Mesothelial cell of epicardium (in vitro differentiated cells): ENCODE measurements at regions not wholly inside any gene's neighbourhood (a gene's known extent, or its start where the extent isn't known, plus 50 kb on each side); places are given as distances from the start of the nearest gene placed in this dataset.

Source experiments
- DNase-seq, 2 experiments: peaks; one replicate each; pipeline ENCODE4 v3.0.0; 2021; ENCODE audit warnings: low spot score in 2 of 2; ENCODE audit not compliant: unreplicated experiment in 2 of 2
- H3K27ac Mint-ChIP-seq: 2 replicates; pipeline ENCODE4 v1.8.0; 2021; ENCODE audit warnings: mixed read lengths
- H3K27me3 Mint-ChIP-seq: 2 replicates; pipeline ENCODE4 v1.8.0; 2021; ENCODE audit warnings: low read depth, mixed read lengths
- H3K36me3 Mint-ChIP-seq: 2 replicates; pipeline ENCODE4 v1.8.0; 2021; ENCODE audit warnings: mixed read lengths
- H3K4me1 Mint-ChIP-seq: 2 replicates; pipeline ENCODE4 v1.8.0; 2021; ENCODE audit warnings: mixed read lengths
- H3K4me3 Mint-ChIP-seq: 2 replicates; pipeline ENCODE4 v1.8.0; 2021; ENCODE audit warnings: mild to moderate bottlenecking, moderate library complexity, mixed read lengths
- H3K9me3 Mint-ChIP-seq: 2 replicates; pipeline ENCODE4 v1.8.0; 2021; ENCODE audit warnings: mixed read lengths
- TF ChIP-seq, protein P1 (sequence below): fragments of 200-600 bp; sonication (generic); IDR thresholded peaks from one replicate; pipeline ENCODE4 v1.5.0; 2021; ENCODE audit warnings: antibody characterized with exemption; ENCODE audit not compliant: unreplicated experiment

- H3K27ac Mint-ChIP-seq: no peak overlapping the region
- no peaks in the 10 kb centered on the region for H3K9me3 Mint-ChIP-seq
- no peak for DNase-seq
- H3K4me3 Mint-ChIP-seq: no peak overlapping the region
- H3K36me3 Mint-ChIP-seq: no peaks in the 10 kb centered on the region
- TF ChIP-seq, protein P1, sequence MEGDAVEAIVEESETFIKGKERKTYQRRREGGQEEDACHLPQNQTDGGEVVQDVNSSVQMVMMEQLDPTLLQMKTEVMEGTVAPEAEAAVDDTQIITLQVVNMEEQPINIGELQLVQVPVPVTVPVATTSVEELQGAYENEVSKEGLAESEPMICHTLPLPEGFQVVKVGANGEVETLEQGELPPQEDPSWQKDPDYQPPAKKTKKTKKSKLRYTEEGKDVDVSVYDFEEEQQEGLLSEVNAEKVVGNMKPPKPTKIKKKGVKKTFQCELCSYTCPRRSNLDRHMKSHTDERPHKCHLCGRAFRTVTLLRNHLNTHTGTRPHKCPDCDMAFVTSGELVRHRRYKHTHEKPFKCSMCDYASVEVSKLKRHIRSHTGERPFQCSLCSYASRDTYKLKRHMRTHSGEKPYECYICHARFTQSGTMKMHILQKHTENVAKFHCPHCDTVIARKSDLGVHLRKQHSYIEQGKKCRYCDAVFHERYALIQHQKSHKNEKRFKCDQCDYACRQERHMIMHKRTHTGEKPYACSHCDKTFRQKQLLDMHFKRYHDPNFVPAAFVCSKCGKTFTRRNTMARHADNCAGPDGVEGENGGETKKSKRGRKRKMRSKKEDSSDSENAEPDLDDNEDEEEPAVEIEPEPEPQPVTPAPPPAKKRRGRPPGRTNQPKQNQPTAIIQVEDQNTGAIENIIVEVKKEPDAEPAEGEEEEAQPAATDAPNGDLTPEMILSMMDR: no peak
- H3K4me1 Mint-ChIP-seq: no peaks in the 10 kb centered on the region
- peaks cover 18% of the 10 kb centered on the region for H3K27me3 Mint-ChIP-seq
Measured at GRCh38 chr9:120263836-120264235, 316.1 kb downstream of the CDK5RAP2 start.

- H3K4me1 Mint-ChIP-seq: no peaks in the 10 kb centered on the region
- H3K4me3 Mint-ChIP-seq: no peak overlapping the region
- no peaks in the 10 kb centered on the region for H3K9me3 Mint-ChIP-seq
- no peaks in the 10 kb centered on the region for H3K36me3 Mint-ChIP-seq
- TF ChIP-seq, protein P1: no peak
- H3K27me3 Mint-ChIP-seq: peaks cover 30% of the 10 kb centered on the region
- DNase-seq: no peak
- H3K27ac Mint-ChIP-seq: no peak overlapping the region
Measured at GRCh38 chr9:120261419-120261818, 318.5 kb downstream of the CDK5RAP2 start.

- no peaks in the 10 kb centered on the region for H3K9me3 Mint-ChIP-seq
- H3K4me1 Mint-ChIP-seq: no peaks in the 10 kb centered on the region
- peaks cover 33% of the 10 kb centered on the region for H3K27me3 Mint-ChIP-seq
- TF ChIP-seq, protein P1: no peak
- no peak overlapping the region for H3K4me3 Mint-ChIP-seq
- no peak for DNase-seq
- no peaks in the 10 kb centered on the region for H3K36me3 Mint-ChIP-seq
- H3K27ac Mint-ChIP-seq: no peak overlapping the region
Measured at GRCh38 chr9:120259100-120259499, 320.9 kb downstream of the CDK5RAP2 start.

DNA sequence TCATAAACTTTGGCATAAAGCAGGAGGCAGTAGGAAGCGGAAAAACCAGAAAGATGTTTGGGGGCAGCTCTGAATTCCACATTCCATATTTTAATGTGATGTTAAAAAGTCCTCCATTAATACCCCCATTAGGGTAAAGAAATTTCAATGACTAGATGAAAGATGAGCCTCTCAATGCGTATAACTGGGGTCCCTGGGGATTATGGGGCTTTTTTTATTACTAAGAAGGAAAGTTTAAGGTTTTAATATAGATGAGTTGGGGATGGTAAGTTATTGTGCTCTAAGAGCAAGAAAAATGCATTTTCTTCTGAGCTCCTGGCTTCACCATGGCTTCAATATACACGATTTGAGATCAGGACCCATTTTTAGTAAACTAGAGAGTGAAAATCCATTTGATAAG, 321.9 kb downstream of the CDK5RAP2 start:
- no peaks in the 10 kb centered on the region for H3K9me3 Mint-ChIP-seq
- no peaks in the 10 kb centered on the region for H3K36me3 Mint-ChIP-seq
- no peaks in the 10 kb centered on the region for H3K4me1 Mint-ChIP-seq
- no peak for DNase-seq
- H3K4me3 Mint-ChIP-seq: no peak overlapping the region
- TF ChIP-seq, protein P1: no peak
- H3K27me3 Mint-ChIP-seq: peaks cover 32% of the 10 kb centered on the region
- no peak overlapping the region for H3K27ac Mint-ChIP-seq

GRCh38 chr9:120257483-120257882, 322.5 kb downstream of the CDK5RAP2 start:
- no peaks in the 10 kb centered on the region for H3K36me3 Mint-ChIP-seq
- H3K27ac Mint-ChIP-seq: no peak overlapping the region
- H3K27me3 Mint-ChIP-seq: peaks cover 32% of the 10 kb centered on the region
- TF ChIP-seq, protein P1: no peak
- DNase-seq: no peak
- no peaks in the 10 kb centered on the region for H3K9me3 Mint-ChIP-seq
- no peaks in the 10 kb centered on the region for H3K4me1 Mint-ChIP-seq
- no peak overlapping the region for H3K4me3 Mint-ChIP-seq

GRCh38 chr9:120256146-120256545, 323.8 kb downstream of the CDK5RAP2 start:
- no peak overlapping the region for H3K4me3 Mint-ChIP-seq
- no peak overlapping the region for H3K27ac Mint-ChIP-seq
- no peaks in the 10 kb centered on the region for H3K36me3 Mint-ChIP-seq
- H3K4me1 Mint-ChIP-seq: no peaks in the 10 kb centered on the region
- H3K9me3 Mint-ChIP-seq: no peaks in the 10 kb centered on the region
- DNase-seq: no peak
- TF ChIP-seq, protein P1: no peak
- H3K27me3 Mint-ChIP-seq: peaks cover 34% of the 10 kb centered on the region
